OCI-LY7 (cell line): ENCODE measurements at regions not wholly inside any gene's neighbourhood (a gene's known extent, or its start where the extent isn't known, plus 50 kb on each side); places are given as distances from the start of the nearest gene placed in this dataset.
A peak's percentile ranks its signal among the peaks of the same experiment; 100 is the strongest.

Experiments used
- EZH2phosphoT487 ChIP-seq: fragments of 200-600 bp; sonication (generic); IDR thresholded peaks from 2 replicates; pipeline ENCODE4 v1.6.1; 2018; ENCODE audit warnings: low read depth, borderline replicate concordance, mild to moderate bottlenecking, mixed run types, antibody characterized with exemption, low read length, moderate library complexity, mixed read lengths
- TF ChIP-seq, protein P1 (sequence below): fragments of 200-600 bp; sonication (generic); conservative IDR thresholded peaks from 2 replicates; pipeline ENCODE4 v1.5.1; 2014; ENCODE audit warnings: mild to moderate bottlenecking, antibody characterized with exemption, low read length, moderate library complexity, mixed read lengths

DNA sequence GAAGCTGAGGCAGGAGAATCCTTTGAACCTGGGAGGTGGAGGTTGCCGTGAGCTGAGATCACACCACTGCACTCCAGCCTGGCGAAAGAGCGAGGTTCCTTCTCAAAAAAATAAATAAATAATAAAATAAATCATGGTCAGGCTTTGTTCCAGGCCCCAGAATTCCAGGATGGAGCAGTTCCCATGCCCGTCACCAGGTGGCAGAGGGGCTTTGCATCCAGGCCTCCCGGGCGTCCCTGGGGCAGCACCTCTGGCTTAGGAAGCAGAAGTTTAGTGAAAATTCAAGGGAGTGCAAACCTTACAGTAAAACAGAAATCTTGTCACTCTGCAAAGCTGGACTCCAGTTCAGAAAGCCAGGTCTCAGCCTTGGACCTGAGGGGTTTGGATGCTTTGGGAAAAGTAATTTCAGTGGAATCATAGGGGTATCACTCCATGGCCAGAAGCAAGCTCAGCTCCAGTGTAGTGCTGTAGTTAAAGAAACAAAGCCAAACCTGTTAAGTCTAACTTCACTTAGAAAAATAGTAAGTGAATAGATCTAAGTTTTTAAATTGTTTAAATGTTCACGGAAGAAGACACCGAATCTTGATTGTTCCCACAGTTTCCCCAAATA, 512.7 kb downstream of the CMPK2 start:
- TF ChIP-seq, protein P1, sequence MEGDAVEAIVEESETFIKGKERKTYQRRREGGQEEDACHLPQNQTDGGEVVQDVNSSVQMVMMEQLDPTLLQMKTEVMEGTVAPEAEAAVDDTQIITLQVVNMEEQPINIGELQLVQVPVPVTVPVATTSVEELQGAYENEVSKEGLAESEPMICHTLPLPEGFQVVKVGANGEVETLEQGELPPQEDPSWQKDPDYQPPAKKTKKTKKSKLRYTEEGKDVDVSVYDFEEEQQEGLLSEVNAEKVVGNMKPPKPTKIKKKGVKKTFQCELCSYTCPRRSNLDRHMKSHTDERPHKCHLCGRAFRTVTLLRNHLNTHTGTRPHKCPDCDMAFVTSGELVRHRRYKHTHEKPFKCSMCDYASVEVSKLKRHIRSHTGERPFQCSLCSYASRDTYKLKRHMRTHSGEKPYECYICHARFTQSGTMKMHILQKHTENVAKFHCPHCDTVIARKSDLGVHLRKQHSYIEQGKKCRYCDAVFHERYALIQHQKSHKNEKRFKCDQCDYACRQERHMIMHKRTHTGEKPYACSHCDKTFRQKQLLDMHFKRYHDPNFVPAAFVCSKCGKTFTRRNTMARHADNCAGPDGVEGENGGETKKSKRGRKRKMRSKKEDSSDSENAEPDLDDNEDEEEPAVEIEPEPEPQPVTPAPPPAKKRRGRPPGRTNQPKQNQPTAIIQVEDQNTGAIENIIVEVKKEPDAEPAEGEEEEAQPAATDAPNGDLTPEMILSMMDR = peak; percentile 50; the same call in 1 of the 2 replicates
- no peak for TF ChIP-seq EZH2phosphoT487
